ENCODE measurements at regions not wholly inside any gene's neighbourhood (a gene's known extent, or its start where the extent isn't known, plus 50 kb on each side); places are given as distances from the start of the nearest gene placed in this dataset.

DNA sequence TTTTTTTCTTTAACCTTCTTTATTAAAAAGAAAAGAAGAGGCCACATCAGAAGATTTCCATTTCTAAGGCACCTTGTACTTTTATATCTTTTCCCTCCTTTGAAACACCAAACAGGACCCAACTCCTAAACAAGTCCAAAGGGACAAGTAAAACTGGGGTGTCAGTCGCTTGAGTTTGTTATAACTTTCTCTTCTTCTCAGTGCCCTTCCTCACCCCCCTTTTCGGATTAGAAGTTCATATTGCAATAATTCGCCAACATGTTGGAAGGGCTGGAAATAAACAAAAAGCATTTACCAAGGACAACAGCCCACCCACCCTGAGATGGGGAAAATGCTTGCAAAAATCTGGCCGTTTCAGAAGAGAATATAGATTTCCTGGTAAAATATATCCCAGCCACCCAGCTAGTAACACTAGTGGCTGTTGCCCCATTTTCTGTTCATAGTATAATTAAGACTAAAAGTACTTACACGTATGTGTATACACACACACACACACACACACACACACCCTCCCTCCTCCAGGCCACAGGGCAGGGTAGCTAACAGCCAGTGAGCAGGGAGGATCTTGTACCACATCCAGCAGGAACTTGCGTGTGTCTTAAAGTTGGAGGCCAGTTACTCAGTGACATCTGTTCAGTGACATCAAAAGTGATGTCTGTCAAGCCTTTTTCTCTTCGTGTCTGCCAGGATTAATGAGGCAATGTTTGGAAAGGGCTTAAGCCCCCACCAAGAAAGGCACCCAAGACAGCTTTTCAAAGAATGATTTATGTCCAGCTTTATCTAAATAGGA, 149.1 kb upstream of the KLF4 start:
- POLR2A ChIA-PET: interaction anchor here (0.7 kb wide), 1 partner anchor 234 kb away, joined by 4 read pairs; no protein-coding TSS in a partner anchor
- Mint-ChIP-seq H3K4me1 (peaks cover 36% of the 10 kb centered on the region), H3K4me3 (peak overlapping the region; percentile 81), H3K27me3 (peaks cover 17% of the 10 kb centered on the region), H3K36me3 (ENCODE audit: low read depth) (no peaks in the 10 kb centered on the region), H3K27ac (no peak overlapping the region), H3K9me3 (no peaks in the 10 kb centered on the region)
- ATAC-seq (ENCODE audit: low read depth) (no peak), DNase-seq (no peak)
- intact Hi-C loops (cut with micrococcal nuclease): loop anchor here (5.0 kb wide), 1 partner anchor 146 kb away; no protein-coding TSS in a partner anchor
- CTCF ChIA-PET: no interaction called here
- TF ChIP-seq CTCF (IDR thresholded peaks at IDR 0.05): no peak

GRCh38 chr9:107637421-107638420, 148.2 kb upstream of the KLF4 start:
- H3K9me3 Mint-ChIP-seq: no peaks in the 10 kb centered on the region
- peak overlapping the region; percentile 81 for H3K4me3 Mint-ChIP-seq
- peaks cover 36% of the 10 kb centered on the region for H3K4me1 Mint-ChIP-seq
- H3K36me3 Mint-ChIP-seq (ENCODE audit: low read depth): no peaks in the 10 kb centered on the region
- CTCF ChIA-PET: no interaction called here
- peaks cover 17% of the 10 kb centered on the region for H3K27me3 Mint-ChIP-seq
- intact Hi-C loops (cut with micrococcal nuclease): loop anchor here (5.0 kb wide), 1 partner anchor 145 kb away; no protein-coding TSS in a partner anchor
- ATAC-seq (ENCODE audit: low read depth) (peak; percentile 21), DNase-seq (peak; percentile 15)
- no peak overlapping the region for H3K27ac Mint-ChIP-seq
- POLR2A ChIA-PET: interaction anchor here (0.7 kb wide), 1 partner anchor 235 kb away, joined by 4 read pairs; no protein-coding TSS in a partner anchor
- no peak for TF ChIP-seq CTCF (IDR thresholded peaks at IDR 0.05)

DNA sequence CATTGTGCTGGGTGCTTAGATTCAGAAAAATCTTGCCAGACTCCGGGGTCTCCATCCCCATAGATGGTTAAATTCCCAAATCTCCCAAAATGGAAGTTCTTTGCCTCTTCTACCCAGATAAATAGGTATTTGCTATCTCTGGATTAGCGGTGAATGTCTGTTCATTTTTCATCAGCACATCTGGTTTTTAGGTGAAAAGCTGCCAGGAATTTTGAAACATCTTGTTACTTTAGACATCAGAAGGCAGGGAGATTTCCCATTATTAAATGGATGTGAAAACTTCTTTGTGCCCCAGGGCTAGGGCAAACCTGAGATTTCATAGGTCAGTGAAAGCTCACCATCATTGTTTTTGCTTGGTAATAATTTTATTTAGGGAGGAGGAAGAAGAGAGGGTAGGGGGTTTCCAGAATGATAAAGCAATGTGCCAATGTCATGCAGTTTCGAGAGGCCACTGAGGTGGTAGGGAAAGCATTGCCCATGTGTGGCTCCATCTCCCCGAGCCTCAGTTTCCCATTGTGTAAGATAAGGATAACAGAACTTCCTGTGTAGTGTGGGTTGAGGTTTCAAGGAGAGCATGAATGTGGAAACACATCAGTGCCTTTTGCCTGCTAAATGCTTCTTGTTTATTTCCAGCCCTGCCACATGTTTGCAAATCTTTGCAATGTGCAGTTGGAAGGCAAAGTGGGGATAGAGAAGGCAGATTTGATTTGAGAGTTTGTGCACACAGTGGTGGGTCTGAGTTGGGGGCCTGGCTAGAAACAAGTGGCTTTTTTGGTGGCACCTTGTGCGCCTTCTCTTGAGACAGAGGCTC, 147.2 kb upstream of the KLF4 start:
- ATAC-seq (ENCODE audit: low read depth): no peak
- TF ChIP-seq CTCF (IDR thresholded peaks at IDR 0.05): no peak
- no peak for DNase-seq
- CTCF ChIA-PET: no interaction called here
- no peaks in the 10 kb centered on the region for H3K36me3 Mint-ChIP-seq (ENCODE audit: low read depth)
- POLR2A ChIA-PET: no interaction called here
- H3K4me3 Mint-ChIP-seq: peak overlapping the region; percentile 50
- intact Hi-C loops (cut with micrococcal nuclease): loop anchor here (5.0 kb wide), 1 partner anchor 144 kb away; no protein-coding TSS in a partner anchor
- H3K27ac Mint-ChIP-seq: no peak overlapping the region
- H3K9me3 Mint-ChIP-seq: no peaks in the 10 kb centered on the region
- peaks cover 36% of the 10 kb centered on the region for H3K4me1 Mint-ChIP-seq
- peaks cover 12% of the 10 kb centered on the region for H3K27me3 Mint-ChIP-seq

- DNase-seq (no peak), ATAC-seq (ENCODE audit: low read depth) (no peak)
- H3K9me3 Mint-ChIP-seq: no peaks in the 10 kb centered on the region
- no peak overlapping the region for H3K4me3 Mint-ChIP-seq
- ChIA-PET POLR2A (no interaction called here), CTCF (no interaction called here)
- H3K27ac Mint-ChIP-seq: no peak overlapping the region
- peaks cover 36% of the 10 kb centered on the region for H3K4me1 Mint-ChIP-seq
- intact Hi-C loops (cut with micrococcal nuclease): loop anchor here (5.0 kb wide), 1 partner anchor 143 kb away; no protein-coding TSS in a partner anchor
- no peaks in the 10 kb centered on the region for H3K36me3 Mint-ChIP-seq (ENCODE audit: low read depth)
- no peak for TF ChIP-seq CTCF (IDR thresholded peaks at IDR 0.05)
- H3K27me3 Mint-ChIP-seq: peaks cover 10% of the 10 kb centered on the region
Measured at GRCh38 chr9:107635803-107636174, 146.2 kb upstream of the KLF4 start.
